CD14-positive monocyte (primary cell): ENCODE measurements at regions not wholly inside any gene's neighbourhood (a gene's known extent, or its start where the extent isn't known, plus 50 kb on each side); places are given as distances from the start of the nearest gene placed in this dataset.
"Not testable (repeated sequence)": the region's sequence is repeated elsewhere in the genome, so short reads cannot be mapped to it uniquely, and the experiment has no call there.

ENCODE experiments used
- DNase-seq, 3 donors: peaks; one replicate each; pipeline ENCODE4 v3.0.0-alpha.2; 2011 to 2022
- H2AFZ ChIP-seq: 2 replicates; pipeline ENCODE4 v1.6.0; 2012; ENCODE audit warnings: mild to moderate bottlenecking, low read depth, low read length, inconsistent platforms; ENCODE audit not compliant: insufficient read depth, poor library complexity, severe bottlenecking
- H3K27ac ChIP-seq, 2 donors: 1 replicate in 1 of 2; 2 replicates in 1 of 2; pipeline ENCODE4 v1.5.1; 2012 to 2013; ENCODE audit warnings: low read length in 2 of 2, control low read depth in 1 of 2, inconsistent platforms in 1 of 2, low read depth in 1 of 2, mild to moderate bottlenecking in 1 of 2
- H3K27me3 ChIP-seq, 2 donors: one replicate each; pipeline versions ENCODE4 v1.6.0 to v1.6.1; 2011 to 2013; ENCODE audit warnings: low read length in 2 of 2; ENCODE audit not compliant: control insufficient read depth in 2 of 2, insufficient read depth in 2 of 2
- H3K36me3 ChIP-seq, 2 donors: replicated peaks in 1 of 2; 1 replicate in 1 of 2; 2 replicates in 1 of 2; pipeline versions ENCODE4 v1.5.1 to v1.6.1; 2012 to 2013; ENCODE audit warnings: low read length in 2 of 2, control low read depth in 1 of 2, inconsistent platforms in 1 of 2, mild to moderate bottlenecking in 1 of 2; ENCODE audit not compliant: insufficient read depth in 2 of 2, control insufficient read depth in 1 of 2
- H3K4me1 ChIP-seq, 2 donors: 1 replicate in 1 of 2; 2 replicates in 1 of 2; pipeline versions ENCODE4 v1.5.1 to v1.6.1; 2012 to 2013; ENCODE audit warnings: low read length in 2 of 2, control low read depth in 1 of 2, inconsistent platforms in 1 of 2, mild to moderate bottlenecking in 1 of 2, moderate library complexity in 1 of 2; ENCODE audit not compliant: insufficient read depth in 2 of 2, control insufficient read depth in 1 of 2
- H3K4me2 ChIP-seq: replicated peaks from 2 replicates; pipeline ENCODE3; 2012; ENCODE audit warnings: low read length, moderate library complexity, mild to moderate bottlenecking; ENCODE audit not compliant: poor library complexity, severe bottlenecking; ENCODE audit errors: extremely low read depth
- H3K4me3 ChIP-seq, 3 experiments: fragments of 200-600 bp in 1 of 3; sonication (generic) in 1 of 3; replicated peaks in 1 of 3; 1 replicate in 2 of 3; 2 replicates in 1 of 3; pipeline ENCODE4 v1.5.1; 2011 to 2013; ENCODE audit warnings: low read length in 3 of 3, mild to moderate bottlenecking in 3 of 3, control low read depth in 2 of 3, low read depth in 2 of 3, inconsistent platforms in 1 of 3, moderate library complexity in 1 of 3
- H3K79me2 ChIP-seq: 2 replicates; pipeline ENCODE4 v1.6.0; 2012; ENCODE audit warnings: mild to moderate bottlenecking, control low read depth, inconsistent platforms, low read length, moderate library complexity; ENCODE audit not compliant: insufficient read depth
- H3K9ac ChIP-seq: 2 replicates; pipeline ENCODE4 v1.6.0; 2017; ENCODE audit warnings: low read length, mild to moderate bottlenecking; ENCODE audit not compliant: insufficient read depth, poor library complexity, severe bottlenecking
- H3K9me3 ChIP-seq, 2 donors: replicated peaks in 1 of 2; 1 replicate in 1 of 2; 2 replicates in 1 of 2; pipeline versions ENCODE4 v1.5.1 to v1.6.1; 2012 to 2013; ENCODE audit warnings: low read length in 2 of 2, control low read depth in 1 of 2; ENCODE audit not compliant: control insufficient read depth in 1 of 2, insufficient read depth in 1 of 2
- H4K20me1 ChIP-seq: 2 replicates; pipeline ENCODE4 v1.6.0; 2012; ENCODE audit warnings: mild to moderate bottlenecking, low read length, control low read depth, moderate library complexity; ENCODE audit not compliant: insufficient read depth
- H3K27ac Mint-ChIP-seq, 7 donors: one replicate each; pipeline ENCODE4 v1.8.0; 2020; ENCODE audit warnings: mild to moderate bottlenecking in 7 of 7, mixed read lengths in 7 of 7, moderate library complexity in 6 of 7, inconsistent platforms in 2 of 7
- H3K27me3 Mint-ChIP-seq, 3 donors: one replicate each; pipeline ENCODE4 v1.8.0; 2021 to 2022; ENCODE audit warnings: low read depth in 3 of 3, mild to moderate bottlenecking in 3 of 3, mixed read lengths in 3 of 3, moderate library complexity in 3 of 3, inconsistent platforms in 1 of 3
- H3K36me3 Mint-ChIP-seq, 2 donors: one replicate each; pipeline ENCODE4 v1.8.0; 2020; ENCODE audit warnings: mixed read lengths in 2 of 2, inconsistent platforms in 1 of 2, mild to moderate bottlenecking in 1 of 2
- H3K4me1 Mint-ChIP-seq: one replicate; pipeline ENCODE4 v1.8.0; 2020; ENCODE audit warnings: mild to moderate bottlenecking, mixed read lengths
- H3K4me3 Mint-ChIP-seq, 2 donors: one replicate each; pipeline ENCODE4 v1.8.0; 2020; ENCODE audit warnings: mild to moderate bottlenecking in 2 of 2, mixed read lengths in 2 of 2, moderate library complexity in 1 of 2
- H3K9me3 Mint-ChIP-seq, 7 donors: one replicate each; pipeline ENCODE4 v1.8.0; 2020 to 2022; ENCODE audit warnings: mixed read lengths in 7 of 7, mild to moderate bottlenecking in 6 of 7, moderate library complexity in 6 of 7, inconsistent platforms in 2 of 7
- CTCF ChIP-seq: fragments of 200-600 bp; IDR thresholded peaks from one replicate; pipeline ENCODE4 v1.8.0; 2022; ENCODE audit warnings: antibody characterized with exemption, mild to moderate bottlenecking
- WGBS: methylation state at CpG from one replicate; pipeline ENCODE4 v1.1.5; 2013; ENCODE audit warnings: missing lambda C conversion rate; ENCODE audit not compliant: insufficient coverage; 5-methylcytosine and 5-hydroxymethylcytosine counted together
- intact Hi-C, 2 donors: fragments of 100-400 bp; cut with micrococcal nuclease; formaldehyde crosslinking; loops; one replicate each; pipeline versions ENCODE4 v1.15.0 to v1.15.1; 2023

GRCh38 chr4:167890226-167890625 is 202.1 kb upstream of the ANXA10 start:
- no peak for DNase-seq
- H3K9me3 ChIP-seq, result peaks cover 20 to 30% of the 10 kb centered on the region in 2 donors
- TF ChIP-seq CTCF, result no peak
- H3K36me3 ChIP-seq, result no peaks in the 10 kb centered on the region
- Mint-ChIP-seq H3K36me3 (no peaks in the 10 kb centered on the region), H3K4me3 (no peak overlapping the region), H3K27ac (no peak overlapping the region), H3K27me3 (no peaks in the 10 kb centered on the region), H3K4me1 (no peaks in the 10 kb centered on the region), H3K9me3 (peaks cover 5 to 24% (median 8%) of the 10 kb centered on the region in 7 donors)
- no peaks in the 10 kb centered on the region for H3K4me1 ChIP-seq
- intact Hi-C loops, result no loop called here
- no peak overlapping the region for H2AFZ ChIP-seq
- H3K9ac ChIP-seq, result no peak overlapping the region
- no peak overlapping the region for H3K4me3 ChIP-seq
- no peaks in the 10 kb centered on the region for H3K27me3 ChIP-seq
- H4K20me1 ChIP-seq, result no peaks in the 10 kb centered on the region
- no peak overlapping the region for H3K4me2 ChIP-seq
- no peaks in the 10 kb centered on the region for H3K79me2 ChIP-seq
- no peak overlapping the region for H3K27ac ChIP-seq

- H3K4me3 Mint-ChIP-seq, result no peak overlapping the region
- Histone ChIP-seq H4K20me1 (no peaks in the 10 kb centered on the region), H3K4me3 (no peak overlapping the region), H3K27me3 (no peaks in the 10 kb centered on the region), H3K4me1 (no peaks in the 10 kb centered on the region), H3K9ac (no peak overlapping the region), H3K79me2 (no peaks in the 10 kb centered on the region), H3K4me2 (no peak overlapping the region), H2AFZ (no peak overlapping the region), H3K36me3 (no peaks in the 10 kb centered on the region), H3K9me3 (peaks cover 10 to 29% of the 10 kb centered on the region in 2 donors), H3K27ac (no peak overlapping the region)
- H3K27me3 Mint-ChIP-seq, result peaks cover 0 to 2% (median 0%) of the 10 kb centered on the region in 3 donors
- DNase-seq, result no peak
- TF ChIP-seq CTCF, result no peak
- no peaks in the 10 kb centered on the region for H3K4me1 Mint-ChIP-seq
- H3K36me3 Mint-ChIP-seq, result no peaks in the 10 kb centered on the region
- WGBS, result no CpG with 5 or more reads among the region's 3 CpGs
- intact Hi-C loops, result no loop called here
- no peak overlapping the region for H3K27ac Mint-ChIP-seq
- peaks cover 5 to 21% (median 13%) of the 10 kb centered on the region in 7 donors for H3K9me3 Mint-ChIP-seq
These were observed 198.8 kb upstream of the ANXA10 start for GRCh38 chr4:167893531-167893930.

- H3K27ac ChIP-seq, H3K36me3 ChIP-seq, H2AFZ ChIP-seq, H3K27me3 ChIP-seq, intact Hi-C loops, H3K27ac Mint-ChIP-seq, H3K4me1 Mint-ChIP-seq, H3K27me3 Mint-ChIP-seq, H3K9ac ChIP-seq, H3K79me2 ChIP-seq, H3K4me3 ChIP-seq, H4K20me1 ChIP-seq, H3K4me2 ChIP-seq, H3K36me3 Mint-ChIP-seq, H3K4me3 Mint-ChIP-seq, DNase-seq, H3K4me1 ChIP-seq: not testable (repeated sequence)
- 80% methylated on average over 1 of the region's 3 CpGs for WGBS
- peaks cover 7 to 20% of the 10 kb centered on the region in 2 donors for H3K9me3 ChIP-seq
- peaks cover 4 to 17% (median 7%) of the 10 kb centered on the region in 7 donors for H3K9me3 Mint-ChIP-seq
These were observed 196.1 kb upstream of the ANXA10 start for GRCh38 chr4:167896260-167896659.
